Large intestine (tissue), 3 donors: ENCODE measurements at regions not wholly inside any gene's neighbourhood (a gene's known extent, or its start where the extent isn't known, plus 50 kb on each side); places are given as distances from the start of the nearest gene placed in this dataset.
A peak's percentile ranks its signal among the peaks of the same experiment; 100 is the strongest.

Source experiments
- DNase-seq, 2 donors: peaks; one replicate each; pipeline versions ENCODE4 v3.0.0 to v3.0.0-alpha.2; 2013
- H3K27ac ChIP-seq: one replicate; pipeline ENCODE4 v1.5.1; 2013; ENCODE audit warnings: low read length
- H3K27me3 ChIP-seq: 2 replicates; pipeline ENCODE4 v1.6.1; 2013; ENCODE audit warnings: low read length; ENCODE audit not compliant: control insufficient read depth, insufficient read depth
- H3K36me3 ChIP-seq: 2 replicates; pipeline ENCODE4 v1.6.1; 2013; ENCODE audit warnings: low read length; ENCODE audit not compliant: control insufficient read depth, insufficient read depth
- H3K4me1 ChIP-seq: one replicate; pipeline ENCODE4 v1.6.1; 2013; ENCODE audit warnings: low read length; ENCODE audit not compliant: control insufficient read depth, insufficient read depth
- H3K4me3 ChIP-seq: one replicate; pipeline ENCODE4 v1.5.1; 2013; ENCODE audit warnings: low read length
- H3K9me3 ChIP-seq: one replicate; pipeline ENCODE4 v1.6.1; 2013; ENCODE audit warnings: mild to moderate bottlenecking, low read depth, low read length, moderate library complexity; ENCODE audit not compliant: control insufficient read depth
- WGBS: methylation state at CpG from one replicate; pipeline ENCODE4 v1.1.5; 2013; ENCODE audit warnings: low lambda C conversion rate; ENCODE audit not compliant: insufficient coverage; 5-methylcytosine and 5-hydroxymethylcytosine counted together

DNA sequence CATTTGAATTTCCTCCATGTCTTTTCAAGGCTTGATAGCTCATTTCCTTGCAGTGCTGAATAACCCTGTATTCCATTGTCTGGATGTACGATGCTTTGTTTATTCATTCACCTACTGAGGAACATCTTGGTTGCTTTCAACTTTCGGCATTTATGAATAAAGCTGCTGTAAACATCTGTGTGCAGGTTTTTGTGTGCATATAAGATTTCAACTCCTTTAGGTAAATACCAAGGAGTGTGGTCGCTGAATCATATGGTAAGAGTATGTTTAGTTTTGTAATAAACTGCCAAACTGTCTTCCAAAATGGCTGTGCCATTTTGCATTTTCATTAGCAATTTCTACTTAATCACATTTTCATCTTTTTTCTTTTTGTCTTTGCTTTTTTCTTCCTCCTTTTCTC is 327.7 kb upstream of the TBX3 start:
- 75% methylated on average over 1 of the region's 3 CpGs for WGBS
- Histone ChIP-seq H3K9me3 (no peaks in the 10 kb centered on the region), H3K4me1 (no peaks in the 10 kb centered on the region), H3K27me3 (no peaks in the 10 kb centered on the region), H3K27ac (no peak overlapping the region), H3K36me3 (no peaks in the 10 kb centered on the region), H3K4me3 (no peak overlapping the region)
- no peak for DNase-seq

DNA sequence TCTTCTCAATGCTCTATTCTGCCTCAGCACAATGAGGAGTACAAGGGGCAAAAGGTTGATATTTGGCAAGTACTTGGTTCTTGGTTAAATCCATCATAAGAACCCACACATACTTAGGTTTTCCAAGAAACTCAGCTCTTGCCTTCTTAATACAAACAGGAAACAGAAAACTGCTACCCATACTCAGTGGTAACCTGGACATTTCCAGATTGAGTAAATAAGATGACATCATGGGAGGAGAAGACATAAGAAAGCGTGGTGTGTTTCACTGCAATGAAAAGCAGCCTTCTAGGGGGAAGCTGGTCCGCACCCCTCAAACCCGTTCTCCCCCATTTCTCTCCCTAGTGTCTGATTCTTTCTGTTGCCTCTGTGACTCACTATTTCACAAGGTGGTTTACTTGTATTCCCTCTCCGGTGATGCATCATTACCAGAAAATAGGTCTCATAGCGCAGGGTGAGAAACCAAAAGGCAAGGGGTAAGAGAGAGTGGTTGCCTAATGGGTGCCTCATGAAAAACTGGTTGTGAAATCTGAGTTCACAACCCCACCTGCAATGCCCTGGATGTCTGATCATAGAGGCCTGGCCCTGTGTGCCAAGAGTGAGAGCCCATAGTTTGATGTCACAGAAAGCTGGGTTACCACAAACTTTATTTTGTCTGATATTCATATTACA is 326.5 kb upstream of the TBX3 start:
- no peaks in the 10 kb centered on the region for H3K4me1 ChIP-seq
- H3K9me3 ChIP-seq = no peaks in the 10 kb centered on the region
- H3K27me3 ChIP-seq = no peaks in the 10 kb centered on the region
- no peak overlapping the region for H3K4me3 ChIP-seq
- no peaks in the 10 kb centered on the region for H3K36me3 ChIP-seq
- 80% methylated on average over 1 of the region's 5 CpGs for WGBS
- no peak overlapping the region for H3K27ac ChIP-seq
- DNase-seq = no peak

DNA sequence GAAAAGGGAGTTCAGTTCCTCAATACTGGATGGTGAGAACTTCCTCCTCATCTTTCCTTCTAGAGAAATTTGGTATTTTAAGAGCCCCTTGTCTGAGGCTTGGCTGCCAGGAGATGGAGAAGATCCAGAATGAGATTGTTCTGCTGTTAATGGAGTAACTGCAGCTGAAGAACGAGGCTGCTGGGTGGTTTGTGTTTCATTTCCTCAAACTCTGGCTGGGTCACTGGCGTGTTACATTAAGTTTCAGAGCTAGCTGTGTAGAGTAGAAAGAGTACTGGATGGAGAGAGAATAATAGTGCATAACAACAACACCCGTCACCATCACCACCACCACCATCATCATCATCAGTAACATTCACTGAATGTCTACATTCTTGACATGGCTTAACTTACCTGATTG is 325.0 kb upstream of the TBX3 start:
- no peaks in the 10 kb centered on the region for H3K4me1 ChIP-seq
- DNase-seq = no peak
- no peaks in the 10 kb centered on the region for H3K36me3 ChIP-seq
- no peaks in the 10 kb centered on the region for H3K27me3 ChIP-seq
- no peak overlapping the region for H3K4me3 ChIP-seq
- WGBS = no CpG with 5 or more reads among the region's 3 CpGs
- no peaks in the 10 kb centered on the region for H3K9me3 ChIP-seq
- H3K27ac ChIP-seq = no peak overlapping the region

DNA sequence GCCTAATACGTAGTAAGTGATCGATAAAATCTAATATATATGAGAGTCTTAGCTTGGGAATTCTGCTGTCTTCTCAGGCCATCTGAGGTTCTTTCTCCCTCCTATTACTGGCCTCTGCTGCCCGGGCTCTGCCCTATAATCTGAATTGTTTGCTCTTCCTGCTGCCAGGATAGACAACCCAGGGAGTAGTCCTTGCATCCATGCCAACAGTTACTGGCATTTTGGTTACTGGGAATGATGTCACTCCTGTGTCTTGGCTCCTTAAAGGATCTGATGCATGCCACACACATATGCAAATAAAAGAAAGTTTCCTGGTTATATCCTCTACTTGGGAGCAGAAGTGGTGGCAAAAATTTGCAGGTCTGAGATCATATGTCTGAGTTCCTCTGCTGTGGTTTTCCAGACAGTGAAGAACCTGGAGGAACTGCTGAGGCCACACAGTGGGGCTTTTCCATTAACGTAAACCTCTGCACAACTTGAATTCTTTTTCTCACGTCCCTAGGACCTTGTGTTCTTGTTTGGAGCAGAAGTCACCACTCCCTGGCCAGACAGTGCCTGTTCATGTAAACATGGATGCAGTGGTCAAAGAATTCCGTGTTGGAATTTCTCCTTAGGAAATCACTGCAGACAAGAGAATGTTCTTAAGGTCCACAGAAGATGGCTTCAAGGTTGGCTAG is 320.6 kb upstream of the TBX3 start:
- no CpG with 5 or more reads among the region's 6 CpGs for WGBS

DNA sequence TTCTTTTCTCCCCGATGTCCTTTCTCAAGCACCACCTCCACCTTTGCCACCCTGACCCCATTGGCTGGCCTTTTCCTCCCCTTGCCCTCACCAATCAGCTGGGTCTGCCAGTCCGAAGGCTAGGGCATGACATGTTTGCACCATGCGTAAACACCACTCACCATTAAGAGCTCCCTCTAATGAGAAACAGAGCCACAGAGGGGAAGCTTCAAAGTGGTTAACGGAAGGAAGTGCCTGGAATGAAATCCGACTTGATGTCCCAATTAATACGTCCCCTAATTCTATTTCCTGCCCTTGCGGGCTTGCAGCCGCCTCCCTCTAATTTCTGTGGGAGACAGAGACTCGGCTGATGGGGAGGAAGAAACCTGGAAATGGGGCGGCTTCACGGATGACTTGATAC is 318.5 kb upstream of the TBX3 start:
- 100% methylated on average over 4 of the region's 11 CpGs for WGBS
- Histone ChIP-seq H3K4me3 (no peak overlapping the region), H3K27ac (no peak overlapping the region), H3K9me3 (no peaks in the 10 kb centered on the region), H3K4me1 (no peaks in the 10 kb centered on the region), H3K36me3 (no peaks in the 10 kb centered on the region), H3K27me3 (no peaks in the 10 kb centered on the region)
- peak in 1 of 2 donors; percentile 12 for DNase-seq

More for the DNA sequence above, 320.6 kb upstream of the TBX3 start:
- no peak overlapping the region for H3K27ac ChIP-seq
- no peaks in the 10 kb centered on the region for H3K36me3 ChIP-seq
- no peak for DNase-seq
- no peaks in the 10 kb centered on the region for H3K4me1 ChIP-seq
- no peaks in the 10 kb centered on the region for H3K27me3 ChIP-seq
- no peak overlapping the region for H3K4me3 ChIP-seq
- H3K9me3 ChIP-seq = no peaks in the 10 kb centered on the region

DNA sequence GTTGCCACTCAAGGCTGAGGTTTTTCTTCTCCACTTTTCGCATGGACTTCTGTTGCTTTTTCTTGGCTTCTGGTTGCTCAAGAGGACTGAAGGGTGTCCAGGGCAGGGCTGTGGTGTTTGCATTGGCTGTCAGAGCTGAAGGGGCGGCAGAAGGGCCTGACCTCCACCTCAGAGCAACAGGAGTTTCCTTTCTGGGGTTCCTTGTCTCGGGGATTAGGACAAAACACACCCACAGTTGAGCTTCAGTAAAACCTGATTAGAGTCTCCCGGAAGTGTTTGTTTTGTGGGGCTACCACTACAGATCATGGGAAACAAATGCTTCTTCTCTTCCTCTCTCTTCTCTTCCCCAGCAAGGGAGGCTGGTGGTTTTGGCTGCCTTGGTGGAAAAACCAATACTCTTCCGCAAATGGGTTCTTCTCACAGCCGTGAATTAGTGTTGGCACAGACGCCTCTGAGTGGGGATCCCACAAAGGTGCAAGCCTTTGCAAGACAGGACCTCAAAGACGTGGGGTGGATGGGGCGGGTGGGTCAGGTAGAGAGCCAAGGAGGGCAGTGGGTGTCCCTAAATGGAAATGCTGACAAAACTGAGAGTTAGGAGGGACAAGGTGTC is 317.7 kb upstream of the TBX3 start:
- Histone ChIP-seq H3K27ac (no peak overlapping the region), H3K4me1 (no peaks in the 10 kb centered on the region), H3K9me3 (no peaks in the 10 kb centered on the region), H3K36me3 (no peaks in the 10 kb centered on the region), H3K4me3 (no peak overlapping the region), H3K27me3 (no peaks in the 10 kb centered on the region)
- no CpG with 5 or more reads among the region's 9 CpGs for WGBS
- peak in 1 of 2 donors; percentile 20 for DNase-seq

DNA sequence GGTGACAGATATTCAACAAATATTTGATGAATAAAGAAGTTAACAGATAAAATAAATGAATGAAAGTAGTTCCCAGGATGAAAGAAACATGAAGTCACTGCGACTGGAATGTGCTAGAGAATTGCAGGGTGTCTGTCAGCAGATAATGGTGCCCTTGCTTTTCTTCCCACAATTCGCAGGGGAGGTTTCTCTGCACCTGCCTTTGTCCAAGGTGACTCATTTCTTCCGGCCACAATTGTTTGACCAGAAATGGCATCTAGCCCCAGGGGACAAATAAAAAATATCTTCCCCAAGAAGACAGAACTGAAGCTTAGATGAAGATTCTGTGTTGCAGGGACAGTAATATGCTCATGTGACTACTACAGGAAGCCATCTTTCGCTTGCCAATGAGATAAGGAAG is 316.1 kb upstream of the TBX3 start:
- Histone ChIP-seq H3K27me3 (no peaks in the 10 kb centered on the region), H3K27ac (no peak overlapping the region), H3K9me3 (no peaks in the 10 kb centered on the region), H3K4me1 (no peaks in the 10 kb centered on the region), H3K4me3 (no peak overlapping the region), H3K36me3 (no peaks in the 10 kb centered on the region)
- no peak for DNase-seq
- WGBS = 80% methylated on average over 1 of the region's 4 CpGs

DNA sequence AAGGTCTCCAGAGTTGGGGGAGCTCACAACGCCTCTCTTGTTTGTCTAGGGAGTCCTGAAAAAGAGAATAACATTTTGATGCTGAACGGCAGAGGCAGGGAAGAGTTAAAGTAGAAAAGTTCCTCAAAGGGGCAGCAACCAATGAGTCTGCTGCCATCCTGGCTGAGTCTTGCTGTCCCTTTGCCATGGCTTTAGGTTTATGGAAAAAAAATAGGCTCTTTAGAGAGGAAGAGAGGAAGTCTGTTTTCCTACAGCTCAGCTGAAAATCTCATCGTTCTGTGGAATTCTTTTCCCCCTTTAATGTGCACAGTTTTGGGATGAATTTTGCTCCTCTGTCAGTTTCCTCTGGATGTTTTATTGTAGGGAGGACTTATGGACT is 314.8 kb upstream of the TBX3 start:
- no peak for DNase-seq

DNA sequence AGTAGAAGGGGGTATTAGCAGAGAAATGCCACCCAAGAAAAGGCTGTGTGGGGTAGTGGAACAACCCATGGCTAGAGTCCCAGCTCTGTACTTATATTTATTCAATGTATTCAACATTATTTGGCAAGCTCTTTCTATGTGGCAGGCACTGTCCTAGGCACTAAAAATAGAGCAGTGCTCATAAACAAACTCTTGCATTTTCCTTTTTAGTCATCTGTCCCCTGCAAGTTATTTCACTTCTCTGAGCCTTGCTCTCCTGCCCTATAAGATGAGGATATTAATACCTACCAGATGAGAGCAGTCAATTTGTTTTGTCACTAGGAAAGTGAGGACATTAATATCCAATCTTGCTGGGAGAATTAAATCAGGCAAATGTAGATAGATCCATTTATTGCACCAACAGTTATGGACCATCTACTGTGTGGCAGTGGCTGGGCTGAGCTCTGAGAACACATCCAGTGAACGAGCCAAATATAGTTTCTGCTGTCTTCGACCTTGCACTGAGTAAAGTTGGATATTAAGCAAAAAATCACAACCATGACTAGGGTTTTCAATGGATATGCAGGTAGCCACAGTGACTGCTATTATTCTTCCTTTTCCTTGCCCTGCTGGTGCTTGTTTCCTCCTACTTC is 314.3 kb upstream of the TBX3 start:
- no peaks in the 10 kb centered on the region for H3K27me3 ChIP-seq
- no peaks in the 10 kb centered on the region for H3K4me1 ChIP-seq
- H3K4me3 ChIP-seq = no peak overlapping the region
- no peaks in the 10 kb centered on the region for H3K9me3 ChIP-seq
- H3K36me3 ChIP-seq = no peaks in the 10 kb centered on the region
- no CpG with 5 or more reads among the region's 2 CpGs for WGBS
- DNase-seq = no peak
- H3K27ac ChIP-seq = no peak overlapping the region

More for the DNA sequence above, 314.8 kb upstream of the TBX3 start:
- H3K27me3 ChIP-seq = no peaks in the 10 kb centered on the region
- H3K9me3 ChIP-seq = no peaks in the 10 kb centered on the region
- H3K4me1 ChIP-seq = no peaks in the 10 kb centered on the region
- no peak overlapping the region for H3K4me3 ChIP-seq
- H3K27ac ChIP-seq = no peak overlapping the region
- WGBS = 20% methylated on average over 1 of the region's 3 CpGs
- no peaks in the 10 kb centered on the region for H3K36me3 ChIP-seq

DNA sequence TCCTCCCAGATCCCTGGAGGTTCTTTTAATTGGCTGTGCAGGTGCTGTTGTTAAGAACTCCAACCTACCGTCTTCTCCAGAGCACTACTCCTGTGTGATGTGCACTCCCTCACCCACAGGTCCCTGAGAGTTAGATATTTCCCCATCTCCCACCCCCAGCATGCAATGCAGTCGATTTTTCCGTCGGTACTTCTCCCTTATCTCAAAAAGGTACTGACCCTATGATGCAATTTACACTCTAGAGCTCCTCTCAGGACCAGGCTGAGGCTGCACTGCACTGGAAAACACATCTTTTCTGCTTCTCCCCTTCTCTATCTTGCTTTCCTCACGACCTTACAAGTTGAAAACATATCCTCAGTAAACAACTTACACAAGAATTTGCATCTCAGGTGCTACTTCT is 312.4 kb upstream of the TBX3 start:
- 86% methylated on average over 1 of the region's 5 CpGs for WGBS
- Histone ChIP-seq H3K36me3 (no peaks in the 10 kb centered on the region), H3K27me3 (no peaks in the 10 kb centered on the region), H3K4me1 (no peaks in the 10 kb centered on the region), H3K4me3 (no peak overlapping the region), H3K9me3 (no peaks in the 10 kb centered on the region), H3K27ac (no peak overlapping the region)
- no peak for DNase-seq
